RWPE1 (cell line): ENCODE measurements at regions not wholly inside any gene's neighbourhood (a gene's known extent, or its start where the extent isn't known, plus 50 kb on each side); places are given as distances from the start of the nearest gene placed in this dataset.

Experiments
- CTCF ChIA-PET: fragments of 350-600 bp; sonication (Branson Sonifier 250); formaldehyde crosslinking; extraction: SDS; loops from one replicate; lab custom pipeline; 2021; lab: Yijun Ruan, JAX
- POLR2A ChIA-PET: fragments of 400-600 bp; formaldehyde crosslinking; extraction: SDS; loops from one replicate; lab custom pipeline; 2020; ENCODE audit warnings: antibody characterized with exemption; ENCODE audit not compliant: low non-redundant PET; lab: Yijun Ruan, JAX
- DNase-seq: peaks from one replicate; pipeline ENCODE4 v3.0.0; 2012; ENCODE audit warnings: low spot score
- H3K27ac ChIP-seq: fragments of 450-650 bp; 2 replicates; pipeline ENCODE4 v1.5.1; 2017
- TF ChIP-seq, protein P1 (sequence below): fragments of 450-650 bp; conservative IDR thresholded peaks from 2 replicates; pipeline ENCODE4 v1.5.1; 2017; ENCODE audit warnings: low read depth, mild to moderate bottlenecking

DNA sequence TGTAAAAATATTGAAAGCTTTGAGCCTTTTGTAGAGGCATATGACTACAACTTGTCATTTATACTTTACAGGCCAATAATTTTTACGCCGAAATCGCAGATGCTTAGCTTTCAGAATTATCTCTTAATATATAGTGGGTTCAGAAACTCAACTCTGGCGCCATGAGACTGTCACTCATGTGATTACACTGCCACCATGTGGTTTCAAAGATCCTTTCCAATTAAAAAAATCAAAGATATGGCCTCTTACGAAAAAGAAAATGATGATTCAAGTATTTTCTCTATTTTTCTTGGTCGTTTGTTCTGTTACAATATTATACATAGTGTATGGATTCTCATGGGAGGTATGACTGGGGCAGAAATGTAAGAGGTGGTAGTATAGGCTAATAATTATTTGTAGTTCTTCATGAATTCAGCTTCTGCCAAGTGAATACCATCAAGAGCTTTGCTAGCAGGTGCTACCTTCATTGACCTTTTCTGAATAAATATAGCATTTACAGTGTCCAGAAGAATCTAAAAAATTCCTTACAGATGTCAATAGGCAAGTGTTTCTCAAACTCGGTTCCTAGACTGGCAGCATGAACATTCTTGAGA lies 751.7 kb upstream of the GOLIM4 start:
- POLR2A ChIA-PET = no interaction called here
- TF ChIP-seq, protein P1, sequence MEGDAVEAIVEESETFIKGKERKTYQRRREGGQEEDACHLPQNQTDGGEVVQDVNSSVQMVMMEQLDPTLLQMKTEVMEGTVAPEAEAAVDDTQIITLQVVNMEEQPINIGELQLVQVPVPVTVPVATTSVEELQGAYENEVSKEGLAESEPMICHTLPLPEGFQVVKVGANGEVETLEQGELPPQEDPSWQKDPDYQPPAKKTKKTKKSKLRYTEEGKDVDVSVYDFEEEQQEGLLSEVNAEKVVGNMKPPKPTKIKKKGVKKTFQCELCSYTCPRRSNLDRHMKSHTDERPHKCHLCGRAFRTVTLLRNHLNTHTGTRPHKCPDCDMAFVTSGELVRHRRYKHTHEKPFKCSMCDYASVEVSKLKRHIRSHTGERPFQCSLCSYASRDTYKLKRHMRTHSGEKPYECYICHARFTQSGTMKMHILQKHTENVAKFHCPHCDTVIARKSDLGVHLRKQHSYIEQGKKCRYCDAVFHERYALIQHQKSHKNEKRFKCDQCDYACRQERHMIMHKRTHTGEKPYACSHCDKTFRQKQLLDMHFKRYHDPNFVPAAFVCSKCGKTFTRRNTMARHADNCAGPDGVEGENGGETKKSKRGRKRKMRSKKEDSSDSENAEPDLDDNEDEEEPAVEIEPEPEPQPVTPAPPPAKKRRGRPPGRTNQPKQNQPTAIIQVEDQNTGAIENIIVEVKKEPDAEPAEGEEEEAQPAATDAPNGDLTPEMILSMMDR = peak; percentile 64
- CTCF ChIA-PET = interaction anchor here (0.6 to 2.2 kb wide), 26 partner anchors 15 to 948 kb away, joined by 3 to 18 read pairs (median 4); no protein-coding TSS in a partner anchor
- DNase-seq = peak; percentile 26
- no peak overlapping the region for H3K27ac ChIP-seq

DNA sequence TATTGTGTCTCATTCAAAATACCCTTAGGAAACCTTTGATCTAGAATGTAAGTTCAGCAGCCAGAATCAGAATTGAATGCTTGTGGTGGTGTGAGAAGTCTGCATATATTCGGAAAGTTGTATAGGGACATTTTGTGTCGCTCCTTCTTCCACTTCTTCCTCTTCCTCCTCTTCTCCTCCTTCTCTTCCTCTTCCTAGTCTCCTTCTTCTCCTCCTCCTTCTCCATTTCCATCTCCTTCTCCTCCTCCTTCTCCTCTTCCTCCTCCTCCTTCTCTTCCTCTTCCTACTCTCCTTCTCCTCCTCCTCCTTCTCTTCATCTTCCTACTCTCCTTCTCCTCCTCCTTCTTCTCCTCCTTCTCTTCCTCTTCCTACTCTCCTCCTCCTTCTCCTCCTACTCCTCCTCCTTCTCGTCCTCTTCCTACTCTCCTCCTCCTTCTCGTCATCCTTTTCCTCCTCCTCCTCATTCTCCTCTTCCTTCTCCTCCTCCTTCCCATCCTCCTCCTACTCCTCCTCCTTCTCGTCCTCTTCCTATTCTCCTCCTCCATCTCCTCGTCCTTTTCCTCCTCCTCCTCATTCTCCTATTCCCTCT lies 749.3 kb upstream of the GOLIM4 start:
- POLR2A ChIA-PET = no interaction called here
- no peak overlapping the region for H3K27ac ChIP-seq
- CTCF ChIA-PET = no interaction called here
- TF ChIP-seq, protein P1 = no peak
- no peak for DNase-seq

DNA sequence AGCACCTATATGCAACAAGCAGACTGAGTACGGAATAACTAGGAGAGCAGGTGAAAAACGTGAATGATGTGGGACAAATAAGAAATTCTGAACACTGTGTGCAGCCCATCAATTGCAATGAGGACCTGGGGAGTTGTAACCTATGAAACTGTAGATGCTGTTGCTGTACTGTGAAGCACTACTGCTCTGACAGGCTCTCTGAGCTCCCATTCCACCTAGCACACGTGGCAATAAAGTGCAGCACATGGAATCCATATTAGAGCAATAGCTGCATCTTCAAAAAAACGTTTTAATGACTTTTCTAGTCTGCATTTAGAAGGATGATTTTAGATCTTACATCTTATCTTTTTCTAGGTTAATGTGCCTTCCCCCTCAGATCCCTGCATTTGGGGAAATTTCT lies 748.7 kb upstream of the GOLIM4 start:
- POLR2A ChIA-PET = no interaction called here
- TF ChIP-seq, protein P1 = no peak
- CTCF ChIA-PET = no interaction called here
- DNase-seq = no peak
- no peak overlapping the region for H3K27ac ChIP-seq

DNA sequence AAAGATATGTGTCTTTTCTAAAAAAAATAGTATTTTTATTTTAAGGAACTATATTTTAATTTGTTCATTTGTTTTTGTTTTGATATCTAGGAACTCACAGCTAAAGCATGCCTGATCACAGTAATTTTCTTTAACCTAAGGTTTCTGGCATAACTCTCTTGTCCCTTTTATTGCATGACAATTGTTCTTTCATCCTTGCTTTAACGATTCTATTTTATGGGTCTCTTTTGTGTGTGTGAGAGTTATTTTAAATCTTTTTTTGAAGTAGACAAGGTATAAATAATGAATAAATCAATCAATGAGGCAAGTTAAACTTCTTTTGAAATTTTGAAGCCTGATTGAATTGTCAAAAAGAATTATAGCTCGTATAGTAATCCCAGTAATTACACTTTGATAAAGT lies 747.8 kb upstream of the GOLIM4 start:
- POLR2A ChIA-PET = no interaction called here
- CTCF ChIA-PET = no interaction called here
- H3K27ac ChIP-seq = no peak overlapping the region
- DNase-seq = no peak
- TF ChIP-seq, protein P1 = no peak

DNA sequence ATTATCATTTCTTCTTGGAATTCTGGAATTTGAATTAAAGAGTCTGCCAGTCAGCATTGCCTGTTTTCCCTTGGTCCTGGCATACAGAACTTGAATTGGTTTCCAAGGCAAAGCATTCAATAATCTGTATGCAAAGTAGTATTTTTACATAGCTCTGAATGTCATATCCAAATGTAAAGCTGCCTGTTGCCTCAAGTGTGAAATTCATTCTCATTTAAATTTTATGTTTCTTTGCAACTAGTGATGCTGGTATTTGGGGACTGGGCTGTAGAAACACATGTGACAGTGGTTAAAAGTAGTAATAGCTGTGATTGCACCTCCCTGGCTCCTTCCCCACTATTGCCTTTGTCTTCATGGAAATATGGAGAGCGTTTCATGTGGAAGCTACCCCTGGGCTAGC lies 743.9 kb upstream of the GOLIM4 start:
- CTCF ChIA-PET = interaction anchor here (1.2 kb wide), 1 partner anchor 14 kb away, joined by 5 read pairs; no protein-coding TSS in a partner anchor
- TF ChIP-seq, protein P1 = no peak
- H3K27ac ChIP-seq = no peak overlapping the region
- no peak for DNase-seq
- POLR2A ChIA-PET = no interaction called here

DNA sequence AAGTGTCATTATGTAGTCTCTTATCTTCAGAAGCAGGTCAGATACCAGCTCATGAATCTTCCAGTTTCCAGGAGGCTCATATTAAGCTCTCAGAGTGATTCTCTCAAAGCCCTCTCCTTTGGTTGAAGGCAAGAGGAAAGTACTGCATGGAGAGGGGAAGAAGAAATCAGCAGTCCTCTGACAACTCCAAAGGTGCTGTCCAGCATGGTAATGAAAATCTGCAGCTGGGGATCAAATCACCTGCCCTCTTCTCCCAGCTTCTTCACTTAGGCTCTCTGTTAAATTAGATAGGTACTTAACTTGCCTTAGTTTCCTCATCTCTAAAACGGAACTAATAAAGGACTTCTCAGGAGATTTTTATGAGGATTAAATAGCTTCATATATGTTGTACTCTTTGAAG lies 738.8 kb upstream of the GOLIM4 start:
- ChIA-PET POLR2A (no interaction called here), CTCF (interaction anchor here (0.6 to 1.1 kb wide), 2 partner anchors 623 to 958 kb away, joined by 3 to 4 read pairs; no protein-coding TSS in a partner anchor)
- H3K27ac ChIP-seq = no peak overlapping the region
- TF ChIP-seq, protein P1 = no peak
- DNase-seq = no peak
